Upper lobe of left lung (tissue), 6 donors: ENCODE measurements at regions not wholly inside any gene's neighbourhood (a gene's known extent, or its start where the extent isn't known, plus 50 kb on each side); places are given as distances from the start of the nearest gene placed in this dataset.

Experiments
- ATAC-seq, 2 donors: fragments of 200-7000 bp; cut with Tn5 transposase; one replicate each; pipeline ENCODE4 v1.9.1; 2022; ENCODE audit warnings: mild to moderate bottlenecking in 2 of 2, moderate library complexity in 2 of 2; ENCODE audit not compliant: low FRiP score in 2 of 2
- DNase-seq, 2 donors: peaks; one replicate each; pipeline ENCODE4 v3.0.0-alpha.2; 2019 to 2020
- H3K27ac ChIP-seq, 4 donors: fragments of 200-600 bp; sonication (generic); one replicate each; pipeline ENCODE4 v1.5.1; 2016 to 2019
- H3K27me3 ChIP-seq, 4 donors: fragments of 200-600 bp; sonication (generic); one replicate each; pipeline ENCODE4 v1.5.1; 2017 to 2019
- H3K36me3 ChIP-seq, 4 donors: fragments of 200-600 bp; sonication (generic); one replicate each; pipeline ENCODE4 v1.5.1; 2016 to 2019
- H3K4me1 ChIP-seq, 4 donors: fragments of 200-600 bp; sonication (generic); one replicate each; pipeline ENCODE4 v1.5.1; 2018 to 2019
- H3K4me3 ChIP-seq, 4 donors: fragments of 200-600 bp; sonication (generic); one replicate each; pipeline ENCODE4 v1.5.1; 2017 to 2019; ENCODE audit warnings: mild to moderate bottlenecking in 2 of 4, moderate library complexity in 1 of 4
- H3K9me3 ChIP-seq, 4 donors: fragments of 200-600 bp; sonication (generic); one replicate each; pipeline ENCODE4 v1.5.1; 2018 to 2019
- CTCF ChIP-seq, 6 experiments: fragments of 450-650 bp in 4 of 6; fragments of 200-600 bp in 2 of 6; sonication (generic) in 2 of 6; IDR thresholded peaks; one replicate each; pipeline ENCODE4 v1.5.1; 2016 to 2019; ENCODE audit warnings: antibody characterized with exemption in 6 of 6
- EP300 ChIP-seq, 4 donors: sonication (generic); formaldehyde crosslinking; IDR thresholded peaks; one replicate each; pipeline ENCODE4 v1.5.1; 2017; ENCODE audit warnings: antibody characterized with exemption in 4 of 4, control low read depth in 2 of 4
- POLR2A ChIP-seq, 4 donors: fragments of 450-650 bp; IDR thresholded peaks; one replicate each; pipeline ENCODE4 v1.5.1; 2016 to 2017; ENCODE audit warnings: antibody characterized with exemption in 4 of 4, mild to moderate bottlenecking in 2 of 4
- POLR2AphosphoS5 ChIP-seq, 2 donors: sonication (generic); formaldehyde crosslinking; IDR thresholded peaks; one replicate each; pipeline ENCODE4 v1.5.1; 2017; ENCODE audit warnings: antibody characterized with exemption in 2 of 2
- WGBS, 2 donors: methylation state at CpG; one replicate each; pipeline ENCODE4 v1.1.5; 2017 to 2018; 5-methylcytosine and 5-hydroxymethylcytosine counted together
- donor health status: DM: no; HTN: no; CAD: no; lungs with moderate emphysema.
- donor health status: DM: no; HTN: yes; CAD: no; lungs with severe emphysema.

- Histone ChIP-seq H3K36me3 (no peaks in the 10 kb centered on the region), H3K9me3 (no peaks in the 10 kb centered on the region), H3K27ac (no peak overlapping the region), H3K27me3 (no peaks in the 10 kb centered on the region), H3K4me1 (peaks cover 0 to 4% (median 0%) of the 10 kb centered on the region in 4 donors), H3K4me3 (no peak overlapping the region)
- peak; percentile 38 to 76 (median 64) for TF ChIP-seq CTCF (IDR thresholded peaks at IDR 0.05)
- no peak for TF ChIP-seq POLR2AphosphoS5 (IDR thresholded peaks at IDR 0.05)
- WGBS, 2 donors, result 67 to 68% methylated on average over 9 of the region's 9 CpGs
- peak; percentile 82 to 88 for ATAC-seq
- DNase-seq, result peak; percentile 40 to 53
These were observed 52.0 kb upstream of the RNU6-8 start for GRCh38 chr14:32254952-32255679.

- Histone ChIP-seq H3K36me3 (no peaks in the 10 kb centered on the region), H3K27me3 (no peaks in the 10 kb centered on the region), H3K4me3 (no peak overlapping the region), H3K9me3 (no peaks in the 10 kb centered on the region), H3K4me1 (peaks cover 0 to 4% (median 0%) of the 10 kb centered on the region in 4 donors), H3K27ac (no peak overlapping the region)
- no peak for TF ChIP-seq POLR2AphosphoS5 (IDR thresholded peaks at IDR 0.05)
- no peak for TF ChIP-seq EP300 (IDR thresholded peaks at IDR 0.05)
- no peak for TF ChIP-seq CTCF (IDR thresholded peaks at IDR 0.05)
- no peak for TF ChIP-seq POLR2A (IDR thresholded peaks at IDR 0.05)
- ATAC-seq, result no peak
- DNase-seq, result no peak
These were observed 52.7 kb upstream of the RNU6-8 start for GRCh38 chr14:32255789-32256188.

- H3K9me3 ChIP-seq, result no peaks in the 10 kb centered on the region
- H3K27ac ChIP-seq, result no peak overlapping the region
- no peak overlapping the region for H3K4me3 ChIP-seq
- DNase-seq, result no peak
- WGBS, 2 donors, result 60 to 89% methylated on average over 1 of the region's 1 CpG
- no peak for ATAC-seq
- H3K4me1 ChIP-seq, result peaks cover 0 to 4% (median 0%) of the 10 kb centered on the region in 4 donors
- no peaks in the 10 kb centered on the region for H3K27me3 ChIP-seq
- TF ChIP-seq POLR2A (IDR thresholded peaks at IDR 0.05) (no peak), EP300 (IDR thresholded peaks at IDR 0.05) (no peak), POLR2AphosphoS5 (IDR thresholded peaks at IDR 0.05) (no peak)
- no peaks in the 10 kb centered on the region for H3K36me3 ChIP-seq
These were observed 53.5 kb upstream of the RNU6-8 start for GRCh38 chr14:32256576-32256975.

GRCh38 chr14:32258336-32258993, 55.4 kb upstream of the RNU6-8 start:
- H3K9me3 ChIP-seq, result peaks cover 0 to 5% (median 0%) of the 10 kb centered on the region in 4 donors
- H3K27me3 ChIP-seq, result no peaks in the 10 kb centered on the region
- no peaks in the 10 kb centered on the region for H3K36me3 ChIP-seq
- ATAC-seq, result peak in 1 of 2 donors; percentile 20
- 85 to 86% methylated on average over 3 of the region's 3 CpGs for WGBS, 2 donors
- no peak overlapping the region for H3K27ac ChIP-seq
- no peaks in the 10 kb centered on the region for H3K4me1 ChIP-seq
- TF ChIP-seq EP300 (IDR thresholded peaks at IDR 0.05), result no peak
- TF ChIP-seq POLR2AphosphoS5 (IDR thresholded peaks at IDR 0.05), result no peak
- TF ChIP-seq CTCF (IDR thresholded peaks at IDR 0.05), result no peak
- no peak for TF ChIP-seq POLR2A (IDR thresholded peaks at IDR 0.05)
- no peak for DNase-seq
- H3K4me3 ChIP-seq, result no peak overlapping the region

- no peak overlapping the region for H3K27ac ChIP-seq
- H3K36me3 ChIP-seq, result no peaks in the 10 kb centered on the region
- H3K9me3 ChIP-seq, result peaks cover 0 to 15% (median 6%) of the 10 kb centered on the region in 4 donors
- no peak for TF ChIP-seq CTCF (IDR thresholded peaks at IDR 0.05)
- no peak for TF ChIP-seq EP300 (IDR thresholded peaks at IDR 0.05)
- TF ChIP-seq POLR2A (IDR thresholded peaks at IDR 0.05), result no peak
- TF ChIP-seq POLR2AphosphoS5 (IDR thresholded peaks at IDR 0.05), result no peak
- no peaks in the 10 kb centered on the region for H3K4me1 ChIP-seq
- ATAC-seq, result no peak
- no peaks in the 10 kb centered on the region for H3K27me3 ChIP-seq
- DNase-seq, result no peak
- no peak overlapping the region for H3K4me3 ChIP-seq
These were observed 56.4 kb upstream of the RNU6-8 start for GRCh38 chr14:32259368-32260013.
